CD4-positive, alpha-beta T cell treated with Interleukin-21 for 1 hour (primary cell): ENCODE measurements at regions not wholly inside any gene's neighbourhood (a gene's known extent, or its start where the extent isn't known, plus 50 kb on each side); places are given as distances from the start of the nearest gene placed in this dataset.

Experiments
- DNase-seq: peaks from one replicate; pipeline ENCODE4 v3.0.0-alpha.2; 2020

DNA sequence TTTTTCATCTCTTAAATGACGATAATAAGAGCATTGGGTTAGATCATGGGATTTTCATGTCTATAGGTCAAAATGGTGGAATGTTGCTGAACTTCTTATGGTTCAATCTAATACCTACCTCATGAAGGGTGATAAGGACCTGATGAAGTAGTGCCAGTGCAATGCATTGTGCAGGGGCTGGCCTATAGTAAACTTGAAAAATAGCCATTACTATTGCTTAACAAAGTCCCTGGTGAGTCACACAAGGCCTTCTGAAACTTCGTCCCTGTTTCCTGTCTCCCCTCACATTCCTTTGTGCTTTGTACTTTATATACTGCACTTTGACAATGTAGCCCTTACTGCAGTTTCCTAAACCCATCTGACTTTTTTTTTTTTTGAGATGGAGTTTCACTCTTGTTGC lies 515.9 kb downstream of the SLC4A3 start:
- no peak for DNase-seq

- no peak for DNase-seq
These were observed 517.0 kb downstream of the SLC4A3 start for GRCh38 chr2:220144411-220144810.

DNA sequence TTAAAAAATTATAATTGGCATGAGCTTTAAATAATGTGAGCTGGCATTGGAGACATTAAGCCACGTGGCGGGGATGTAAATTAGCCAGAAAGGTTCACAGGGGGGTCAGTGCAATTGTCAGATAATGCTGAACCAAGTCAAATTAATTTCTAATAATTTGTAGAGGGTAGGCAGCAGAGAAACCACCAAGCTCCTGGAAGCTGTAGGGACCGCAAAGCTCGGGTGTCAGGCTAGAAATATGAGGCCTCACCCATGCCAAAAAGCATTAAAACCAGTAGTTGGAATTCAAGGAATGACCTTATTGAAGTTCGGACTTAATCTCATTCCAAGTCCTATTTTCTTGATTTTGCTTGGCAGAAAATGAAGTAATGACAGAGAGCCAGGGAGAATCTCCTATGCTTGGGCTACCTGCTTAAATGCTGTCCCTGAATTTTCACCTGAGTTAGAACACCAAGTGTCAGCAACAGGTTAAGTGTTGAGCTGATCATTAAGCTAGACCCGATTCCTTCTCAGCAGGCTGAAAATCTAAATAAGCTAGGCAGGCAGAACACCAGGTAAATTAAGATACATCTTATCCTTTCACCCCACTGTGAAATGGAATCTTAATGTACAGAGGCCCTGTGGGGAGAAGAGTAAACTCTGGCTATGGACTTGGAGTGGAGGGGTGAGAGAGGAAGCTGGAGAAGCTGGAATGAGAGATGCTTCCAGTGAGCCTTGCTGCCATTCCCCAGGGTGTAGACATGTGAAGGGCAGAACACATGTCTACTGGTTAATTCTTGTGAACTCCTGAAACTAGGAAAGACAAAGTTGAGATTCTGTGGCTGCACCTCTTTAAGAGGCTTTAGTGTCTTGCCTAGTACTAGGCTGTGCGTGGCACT lies 520.0 kb downstream of the SLC4A3 start:
- no peak for DNase-seq

- DNase-seq, result no peak
These were observed 521.2 kb downstream of the SLC4A3 start for GRCh38 chr2:220148471-220149248.

- no peak for DNase-seq
These were observed 523.9 kb downstream of the SLC4A3 start for GRCh38 chr2:220151341-220151740.

- no peak for DNase-seq
These were observed 525.0 kb downstream of the SLC4A3 start for GRCh38 chr2:220152281-220152935.

DNA sequence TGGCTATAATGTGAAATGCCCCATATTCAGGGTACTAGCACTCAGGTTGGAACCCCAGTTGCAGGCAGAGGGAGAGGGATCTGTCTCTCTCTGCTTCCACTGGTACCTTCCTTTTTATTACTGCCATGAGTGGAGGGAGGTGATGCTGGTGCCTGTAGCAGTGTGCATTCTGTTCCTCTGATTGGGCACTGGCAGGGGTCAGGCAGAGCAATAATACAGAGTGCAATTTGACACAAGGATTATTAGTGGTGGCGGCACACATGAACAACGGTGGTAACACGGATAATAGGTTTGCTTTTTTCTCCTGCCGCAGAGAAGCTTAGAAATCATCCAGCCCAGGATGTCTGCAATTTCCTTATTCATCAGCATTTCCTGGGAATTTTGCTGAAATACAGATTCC lies 525.7 kb downstream of the SLC4A3 start:
- DNase-seq, result no peak

GRCh38 chr2:220154304-220154703 lies 526.9 kb downstream of the SLC4A3 start:
- no peak for DNase-seq

DNA sequence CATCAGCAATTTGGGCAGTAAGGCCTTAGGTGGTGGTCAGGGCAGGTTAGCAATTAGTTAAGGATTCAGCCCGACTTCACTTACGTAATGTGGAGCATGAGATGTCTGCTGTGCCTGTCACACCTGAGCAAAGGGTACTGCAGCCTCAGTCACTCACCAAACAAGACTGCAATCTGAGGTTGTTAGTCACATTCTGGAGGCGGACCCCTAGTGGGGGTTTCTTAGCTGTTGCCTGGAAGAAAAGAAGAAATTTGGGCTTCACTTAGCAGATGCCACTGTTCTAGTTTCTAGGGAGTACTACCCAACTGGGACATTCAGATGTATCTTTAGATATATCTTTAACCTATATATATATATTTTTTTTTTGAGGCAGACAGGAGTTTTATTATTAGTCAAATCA lies 529.9 kb downstream of the SLC4A3 start:
- DNase-seq, result no peak

DNA sequence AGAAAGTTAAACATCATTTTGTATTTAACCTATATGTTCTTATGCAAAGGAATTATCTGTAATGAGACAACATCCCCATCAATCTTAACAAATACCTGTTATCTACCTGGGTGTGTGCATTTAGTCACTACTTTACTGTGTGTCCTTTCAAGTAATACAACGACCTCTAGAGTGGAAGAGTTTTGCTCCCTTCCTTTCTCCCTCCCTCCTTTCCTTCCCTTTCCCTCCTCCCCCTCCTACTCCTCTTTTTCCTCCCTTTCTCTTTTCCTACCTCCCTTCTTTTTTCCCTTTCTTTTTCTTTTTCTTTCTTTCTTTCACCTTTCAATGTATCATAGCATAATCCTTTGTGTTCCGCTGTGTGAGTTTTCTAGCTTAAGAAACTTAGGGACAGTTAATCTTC lies 532.3 kb downstream of the SLC4A3 start:
- DNase-seq, result no peak

- DNase-seq, result no peak
These were observed 534.9 kb downstream of the SLC4A3 start for GRCh38 chr2:220162320-220162719.

- no peak for DNase-seq
These were observed 536.1 kb downstream of the SLC4A3 start for GRCh38 chr2:220163486-220163885.

DNA sequence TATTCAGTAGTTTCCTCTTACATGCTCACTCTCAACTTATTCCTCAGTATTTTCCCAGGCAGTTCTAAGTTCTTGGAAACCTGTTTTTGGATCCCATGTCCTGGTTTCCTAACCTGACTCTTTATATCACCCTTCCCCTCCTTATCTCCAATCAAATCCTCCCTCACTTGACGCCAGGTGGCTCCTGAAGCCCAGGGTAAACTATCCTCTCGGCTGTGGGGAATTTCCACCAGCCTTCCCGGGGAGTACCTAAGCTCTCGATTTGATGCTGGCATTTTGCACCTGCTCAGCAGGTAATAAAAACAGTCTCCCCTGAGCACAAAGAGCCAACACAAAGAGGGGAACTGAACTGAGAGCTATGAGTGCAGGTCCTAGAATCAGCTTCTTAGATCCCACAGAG lies 538.0 kb downstream of the SLC4A3 start:
- no peak for DNase-seq

DNA sequence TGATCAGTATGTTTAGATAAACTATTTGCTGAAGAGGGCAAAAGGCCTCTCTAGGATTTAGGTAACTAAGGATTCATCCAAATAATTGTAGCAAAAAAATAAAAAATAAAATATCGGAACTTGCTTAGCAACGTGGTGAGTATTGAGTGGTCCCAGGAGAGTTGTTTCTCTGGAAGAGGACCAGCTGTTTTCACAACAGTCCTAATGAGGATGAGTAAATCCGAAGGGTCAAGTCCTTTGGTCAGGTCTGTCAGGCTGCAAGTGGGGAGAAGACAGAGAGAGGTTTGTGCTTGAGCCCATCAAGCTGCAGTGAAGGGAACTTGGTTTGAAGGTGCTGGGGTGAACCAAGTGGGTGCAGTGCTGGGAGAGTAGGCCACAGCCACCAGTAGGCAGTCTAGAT lies 539.2 kb downstream of the SLC4A3 start:
- DNase-seq, result no peak

GRCh38 chr2:220167956-220168355 lies 540.5 kb downstream of the SLC4A3 start:
- DNase-seq, result no peak

DNA sequence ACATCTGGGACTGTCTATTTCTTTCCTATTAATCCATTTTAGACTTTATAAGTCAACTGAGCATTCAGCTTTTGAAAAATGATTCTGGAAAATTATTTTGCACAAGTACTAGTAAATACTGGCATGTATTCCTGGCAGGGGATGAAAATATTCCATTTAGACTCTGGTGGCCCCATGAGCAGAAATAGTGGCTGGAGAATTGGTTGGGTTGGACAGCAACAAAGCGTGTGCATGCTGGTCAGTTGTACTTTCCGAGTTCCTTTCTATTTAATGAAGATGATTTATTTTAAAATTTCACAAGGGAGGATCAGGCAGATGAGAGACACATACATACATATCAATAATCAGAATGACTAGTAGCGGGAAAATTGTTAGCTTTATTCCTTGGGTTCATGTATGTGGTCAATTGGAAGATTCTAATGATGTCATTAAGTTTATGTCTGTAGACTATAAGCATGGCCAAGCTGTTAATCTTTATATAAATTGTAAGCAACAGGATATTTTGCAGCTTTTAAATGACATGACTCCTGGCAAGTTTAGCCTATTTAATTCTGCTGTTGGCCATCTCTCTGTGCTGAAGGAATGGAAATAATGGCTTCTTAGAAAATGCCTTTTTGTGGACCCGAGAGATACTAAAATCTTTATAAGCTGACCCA lies 541.6 kb downstream of the SLC4A3 start:
- DNase-seq, result no peak

DNA sequence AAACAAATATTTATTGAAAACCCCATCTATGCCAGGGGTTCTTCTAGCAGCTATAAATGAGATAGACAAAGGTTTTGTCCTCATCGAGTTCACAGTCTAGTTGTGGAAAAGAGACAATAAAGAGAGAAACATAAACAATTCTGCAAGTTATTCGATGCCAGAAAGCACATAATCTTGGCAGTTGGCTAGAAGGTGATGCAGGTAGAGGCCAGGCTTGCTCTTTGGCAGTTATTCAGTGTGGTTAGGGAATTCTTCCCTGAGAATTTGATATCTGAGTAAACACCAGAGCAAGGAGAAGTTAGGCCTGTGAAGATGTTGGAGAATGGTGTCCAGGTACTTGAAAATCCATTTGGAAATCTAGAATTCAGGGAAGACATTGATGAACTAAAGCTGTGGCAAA lies 547.4 kb downstream of the SLC4A3 start:
- no peak for DNase-seq

- DNase-seq, result no peak
These were observed 548.5 kb downstream of the SLC4A3 start for GRCh38 chr2:220175967-220176366.

DNA sequence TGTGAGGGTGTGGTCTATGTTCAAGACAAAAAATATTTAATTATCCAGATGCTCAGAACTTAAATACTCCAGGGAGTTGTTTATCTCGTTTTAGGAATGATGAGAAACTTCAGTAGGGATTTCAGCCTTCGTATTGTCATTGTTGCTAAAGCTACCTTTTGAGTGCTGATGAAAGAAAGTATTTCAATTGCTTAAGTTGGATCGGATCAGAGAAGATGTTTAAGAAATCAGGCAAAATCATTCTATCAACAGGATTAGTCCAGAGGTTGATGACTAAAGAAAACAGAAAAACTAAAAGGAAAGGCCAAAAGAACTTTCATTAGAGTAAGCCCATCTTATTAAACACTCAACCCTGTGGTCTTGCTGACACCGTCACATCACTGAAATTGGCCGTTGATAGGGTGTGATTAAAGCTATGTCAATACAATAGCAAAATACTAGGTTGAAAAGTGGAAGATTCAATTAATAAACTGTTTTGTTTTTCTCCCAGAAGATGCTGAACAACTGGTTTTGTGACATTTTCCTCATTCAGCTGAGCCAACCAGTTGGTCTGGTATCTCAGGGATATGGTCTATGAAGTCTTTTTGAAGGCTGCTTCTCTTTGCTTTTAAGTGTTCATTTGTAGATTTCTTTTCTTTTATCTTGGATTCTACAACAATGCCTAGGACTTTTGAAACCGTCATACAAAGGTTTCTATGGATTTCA lies 551.7 kb downstream of the SLC4A3 start:
- DNase-seq, result no peak

DNA sequence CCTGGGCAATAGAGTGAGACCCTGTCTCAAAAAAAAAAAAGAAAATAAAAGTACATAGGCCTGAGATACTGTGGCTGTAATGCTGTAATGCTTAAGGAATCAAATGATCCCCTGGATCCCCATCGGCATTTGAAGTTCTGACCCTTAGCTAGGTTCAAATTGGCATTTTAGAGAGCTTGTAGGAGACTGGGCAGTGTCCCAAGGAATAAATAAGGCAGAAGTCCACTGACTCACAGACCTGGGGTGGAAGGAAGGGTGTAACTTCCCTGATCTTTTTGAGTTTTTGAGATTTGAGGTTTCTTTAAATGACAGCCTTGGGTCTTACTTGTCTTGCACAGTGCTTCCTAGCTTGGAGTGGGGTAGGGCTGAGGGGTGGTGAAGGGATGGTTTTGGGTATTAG lies 553.7 kb downstream of the SLC4A3 start:
- DNase-seq, result no peak

DNA sequence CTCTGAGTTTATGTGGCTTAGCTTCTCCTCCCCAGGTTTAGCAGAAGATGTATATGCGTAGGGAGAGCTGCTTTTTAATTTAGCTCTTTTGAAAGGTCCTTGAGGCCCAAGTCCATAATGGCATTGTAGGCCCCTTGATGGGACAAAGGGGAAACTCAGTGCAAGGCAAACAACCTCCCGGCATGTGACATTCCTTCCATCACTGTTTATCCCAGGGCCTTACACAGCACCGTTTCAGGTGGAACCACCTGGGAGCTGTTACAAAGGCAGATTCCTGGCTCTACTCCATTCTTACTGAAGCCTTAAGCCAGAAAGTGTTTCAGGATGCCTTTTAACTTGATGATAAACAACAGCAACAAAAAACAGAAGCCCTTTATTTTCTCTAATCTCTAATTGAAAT lies 555.4 kb downstream of the SLC4A3 start:
- DNase-seq, result no peak

GRCh38 chr2:220185766-220186305 lies 558.4 kb downstream of the SLC4A3 start:
- no peak for DNase-seq
